ENCODE measurements at regions not wholly inside any gene's neighbourhood (a gene's known extent, or its start where the extent isn't known, plus 50 kb on each side); places are given as distances from the start of the nearest gene placed in this dataset.

DNA sequence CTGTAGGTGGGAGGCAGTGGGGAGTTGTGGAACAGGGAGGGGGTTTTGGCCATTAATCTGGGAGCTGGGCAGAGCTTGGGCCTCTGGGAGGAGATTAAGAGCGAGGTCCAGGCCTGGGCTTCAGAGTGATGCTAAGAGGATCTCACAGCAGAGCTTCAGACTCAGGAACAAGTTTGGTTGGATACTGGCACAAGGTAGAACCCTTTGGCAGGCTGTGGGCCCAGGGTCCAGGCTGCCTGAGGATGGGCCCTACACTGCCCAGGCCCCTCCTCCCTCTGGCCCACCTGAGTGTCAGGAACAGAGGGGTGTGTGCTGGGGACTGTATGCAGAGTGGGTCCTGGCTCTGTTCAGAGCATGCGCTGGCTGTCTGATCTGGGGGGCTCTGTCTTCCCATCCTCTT lies 334.9 kb downstream of the CYP26B1 start:
- H3K79me2 ChIP-seq (replicated peaks; ENCODE audit: insufficient read depth, low read length), result no peaks in the 10 kb centered on the region
- no peaks in the 10 kb centered on the region for H4K20me1 ChIP-seq (ENCODE audit: insufficient read depth)
- no peak overlapping the region for H3K9ac ChIP-seq (ENCODE audit: low read length)
- H3K27ac ChIP-seq (ENCODE audit: low read length), result no peak overlapping the region
- TF ChIP-seq POLR2AphosphoS5 (IDR thresholded peaks at IDR 0.05) (no peak), EP300 (conservative IDR thresholded peaks at IDR 0.05; ENCODE audit: poor library complexity, severe bottlenecking) (no peak), SMC3 (conservative IDR thresholded peaks at IDR 0.05; ENCODE audit: poor library complexity) (no peak), MXI1 (conservative IDR thresholded peaks at IDR 0.05; ENCODE audit: poor library complexity, severe bottlenecking) (no peak), EZH2 (IDR thresholded peaks at IDR 0.05; ENCODE audit: borderline replicate concordance, insufficient read depth, low read length, poor library complexity, severe bottlenecking) (no peak), TAF1 (IDR thresholded peaks at IDR 0.05; ENCODE audit: low read depth) (no peak), RAD21 (conservative IDR thresholded peaks at IDR 0.05) (no peak)
- TF ChIP-seq, protein P1, sequence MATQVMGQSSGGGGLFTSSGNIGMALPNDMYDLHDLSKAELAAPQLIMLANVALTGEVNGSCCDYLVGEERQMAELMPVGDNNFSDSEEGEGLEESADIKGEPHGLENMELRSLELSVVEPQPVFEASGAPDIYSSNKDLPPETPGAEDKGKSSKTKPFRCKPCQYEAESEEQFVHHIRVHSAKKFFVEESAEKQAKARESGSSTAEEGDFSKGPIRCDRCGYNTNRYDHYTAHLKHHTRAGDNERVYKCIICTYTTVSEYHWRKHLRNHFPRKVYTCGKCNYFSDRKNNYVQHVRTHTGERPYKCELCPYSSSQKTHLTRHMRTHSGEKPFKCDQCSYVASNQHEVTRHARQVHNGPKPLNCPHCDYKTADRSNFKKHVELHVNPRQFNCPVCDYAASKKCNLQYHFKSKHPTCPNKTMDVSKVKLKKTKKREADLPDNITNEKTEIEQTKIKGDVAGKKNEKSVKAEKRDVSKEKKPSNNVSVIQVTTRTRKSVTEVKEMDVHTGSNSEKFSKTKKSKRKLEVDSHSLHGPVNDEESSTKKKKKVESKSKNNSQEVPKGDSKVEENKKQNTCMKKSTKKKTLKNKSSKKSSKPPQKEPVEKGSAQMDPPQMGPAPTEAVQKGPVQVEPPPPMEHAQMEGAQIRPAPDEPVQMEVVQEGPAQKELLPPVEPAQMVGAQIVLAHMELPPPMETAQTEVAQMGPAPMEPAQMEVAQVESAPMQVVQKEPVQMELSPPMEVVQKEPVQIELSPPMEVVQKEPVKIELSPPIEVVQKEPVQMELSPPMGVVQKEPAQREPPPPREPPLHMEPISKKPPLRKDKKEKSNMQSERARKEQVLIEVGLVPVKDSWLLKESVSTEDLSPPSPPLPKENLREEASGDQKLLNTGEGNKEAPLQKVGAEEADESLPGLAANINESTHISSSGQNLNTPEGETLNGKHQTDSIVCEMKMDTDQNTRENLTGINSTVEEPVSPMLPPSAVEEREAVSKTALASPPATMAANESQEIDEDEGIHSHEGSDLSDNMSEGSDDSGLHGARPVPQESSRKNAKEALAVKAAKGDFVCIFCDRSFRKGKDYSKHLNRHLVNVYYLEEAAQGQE (IDR thresholded peaks at IDR 0.05; ENCODE audit: borderline replicate concordance), result no peak
- TF ChIP-seq, protein P2, sequence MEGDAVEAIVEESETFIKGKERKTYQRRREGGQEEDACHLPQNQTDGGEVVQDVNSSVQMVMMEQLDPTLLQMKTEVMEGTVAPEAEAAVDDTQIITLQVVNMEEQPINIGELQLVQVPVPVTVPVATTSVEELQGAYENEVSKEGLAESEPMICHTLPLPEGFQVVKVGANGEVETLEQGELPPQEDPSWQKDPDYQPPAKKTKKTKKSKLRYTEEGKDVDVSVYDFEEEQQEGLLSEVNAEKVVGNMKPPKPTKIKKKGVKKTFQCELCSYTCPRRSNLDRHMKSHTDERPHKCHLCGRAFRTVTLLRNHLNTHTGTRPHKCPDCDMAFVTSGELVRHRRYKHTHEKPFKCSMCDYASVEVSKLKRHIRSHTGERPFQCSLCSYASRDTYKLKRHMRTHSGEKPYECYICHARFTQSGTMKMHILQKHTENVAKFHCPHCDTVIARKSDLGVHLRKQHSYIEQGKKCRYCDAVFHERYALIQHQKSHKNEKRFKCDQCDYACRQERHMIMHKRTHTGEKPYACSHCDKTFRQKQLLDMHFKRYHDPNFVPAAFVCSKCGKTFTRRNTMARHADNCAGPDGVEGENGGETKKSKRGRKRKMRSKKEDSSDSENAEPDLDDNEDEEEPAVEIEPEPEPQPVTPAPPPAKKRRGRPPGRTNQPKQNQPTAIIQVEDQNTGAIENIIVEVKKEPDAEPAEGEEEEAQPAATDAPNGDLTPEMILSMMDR (IDR thresholded peaks at IDR 0.05; ENCODE audit: poor library complexity, severe bottlenecking), result no peak
- H3K27me3 ChIP-seq (ENCODE audit: insufficient read depth, low read depth, low read length), result no peaks in the 10 kb centered on the region
- no peak overlapping the region for H3K4me2 ChIP-seq (ENCODE audit: low read length)
- H3K9me2 ChIP-seq (ENCODE audit: insufficient read depth, low read length), result no peaks in the 10 kb centered on the region
- H3K36me3 ChIP-seq (ENCODE audit: insufficient read depth, low read length), result no peaks in the 10 kb centered on the region
- H2AFZ ChIP-seq (ENCODE audit: low read depth, low read length), result no peak overlapping the region
- no peak overlapping the region for H3K4me3 ChIP-seq (ENCODE audit: low read length)
- no peaks in the 10 kb centered on the region for H3F3A ChIP-seq (ENCODE audit: insufficient read depth, low read length, poor library complexity, severe bottlenecking)
- H3K9me3 ChIP-seq (ENCODE audit: low read length), result no peaks in the 10 kb centered on the region

DNA sequence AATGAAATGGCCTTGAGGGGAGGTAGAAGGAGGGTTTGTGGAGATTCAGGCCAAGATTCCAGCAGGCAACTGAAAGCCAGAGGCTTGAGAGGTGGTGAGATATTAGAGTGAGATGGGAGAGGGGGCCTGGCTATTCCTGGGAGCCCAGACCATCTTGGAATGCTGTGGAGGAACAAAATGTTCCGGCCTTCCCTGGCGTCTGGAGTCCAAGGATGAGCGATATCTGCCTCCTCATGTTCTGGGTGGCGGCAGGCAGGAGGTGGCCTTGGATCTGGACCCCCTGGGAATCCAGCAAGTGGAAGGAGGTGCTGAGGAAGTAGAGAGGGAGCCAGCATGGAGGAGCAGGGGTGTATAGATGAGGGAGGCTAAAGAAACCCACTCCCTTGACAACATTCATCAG lies 335.9 kb downstream of the CYP26B1 start:
- no peak overlapping the region for H3K27ac ChIP-seq (ENCODE audit: low read length)
- H3K9me3 ChIP-seq (ENCODE audit: low read length), result no peaks in the 10 kb centered on the region
- no peak overlapping the region for H3K9ac ChIP-seq (ENCODE audit: low read length)
- TF ChIP-seq EZH2 (IDR thresholded peaks at IDR 0.05; ENCODE audit: borderline replicate concordance, insufficient read depth, low read length, poor library complexity, severe bottlenecking) (no peak), RAD21 (conservative IDR thresholded peaks at IDR 0.05) (no peak), EP300 (conservative IDR thresholded peaks at IDR 0.05; ENCODE audit: poor library complexity, severe bottlenecking) (no peak), SMC3 (conservative IDR thresholded peaks at IDR 0.05; ENCODE audit: poor library complexity) (no peak), POLR2AphosphoS5 (IDR thresholded peaks at IDR 0.05) (no peak), MXI1 (conservative IDR thresholded peaks at IDR 0.05; ENCODE audit: poor library complexity, severe bottlenecking) (no peak), TAF1 (IDR thresholded peaks at IDR 0.05; ENCODE audit: low read depth) (no peak)
- TF ChIP-seq, protein P1 (IDR thresholded peaks at IDR 0.05; ENCODE audit: borderline replicate concordance), result no peak
- TF ChIP-seq, protein P2 (IDR thresholded peaks at IDR 0.05; ENCODE audit: poor library complexity, severe bottlenecking), result no peak
- no peaks in the 10 kb centered on the region for H3F3A ChIP-seq (ENCODE audit: insufficient read depth, low read length, poor library complexity, severe bottlenecking)
- no peaks in the 10 kb centered on the region for H3K36me3 ChIP-seq (ENCODE audit: insufficient read depth, low read length)
- no peaks in the 10 kb centered on the region for H3K9me2 ChIP-seq (ENCODE audit: insufficient read depth, low read length)
- no peaks in the 10 kb centered on the region for H3K27me3 ChIP-seq (ENCODE audit: insufficient read depth, low read depth, low read length)
- H3K4me2 ChIP-seq (ENCODE audit: low read length), result no peak overlapping the region
- H3K4me3 ChIP-seq (ENCODE audit: low read length), result no peak overlapping the region
- no peaks in the 10 kb centered on the region for H4K20me1 ChIP-seq (ENCODE audit: insufficient read depth)
- no peak overlapping the region for H2AFZ ChIP-seq (ENCODE audit: low read depth, low read length)
- no peaks in the 10 kb centered on the region for H3K79me2 ChIP-seq (replicated peaks; ENCODE audit: insufficient read depth, low read length)

All from neural cell (in vitro differentiated cells).